Adrenal gland (tissue), 9 donors: ENCODE measurements at regions not wholly inside any gene's neighbourhood (a gene's known extent, or its start where the extent isn't known, plus 50 kb on each side); places are given as distances from the start of the nearest gene placed in this dataset.

Source experiments
- DNase-seq, 7 donors: peaks; one replicate each; pipeline ENCODE4 v3.0.0-alpha.2; 2019 to 2020
- H3K27ac ChIP-seq, 5 donors: fragments of 200-600 bp; sonication (generic) in 4 of 5; 1 replicate in 3 of 5; 2 replicates in 2 of 5; pipeline versions ENCODE4 v1.5.1 to v1.8.0; 2016 to 2020; ENCODE audit warnings: mild to moderate bottlenecking in 1 of 5
- H3K27me3 ChIP-seq: fragments of 200-600 bp; 2 replicates; pipeline ENCODE4 v1.8.0; 2021
- H3K36me3 ChIP-seq, 2 donors: fragments of 200-600 bp; replicated peaks in 1 of 2; 1 replicate in 1 of 2; 2 replicates in 1 of 2; pipeline versions ENCODE4 v1.5.1 to v1.8.0; 2018 to 2022
- H3K4me1 ChIP-seq, 2 donors: fragments of 200-600 bp; replicated peaks in 1 of 2; 1 replicate in 1 of 2; 2 replicates in 1 of 2; pipeline versions ENCODE4 v1.5.1 to v1.8.0; 2018 to 2021
- H3K4me3 ChIP-seq, 4 donors: fragments of 200-600 bp; sonication (generic) in 3 of 4; one replicate each; pipeline ENCODE4 v1.5.1; 2016 to 2018
- H3K9me3 ChIP-seq, 3 donors: fragments of 200-600 bp; sonication (generic) in 1 of 3; replicated peaks in 1 of 3; 1 replicate in 2 of 3; 2 replicates in 1 of 3; pipeline versions ENCODE4 v1.5.1 to v1.8.0; 2016 to 2021
- CTCF ChIP-seq, 6 experiments: fragments of 450-650 bp in 4 of 6; fragments of 200-600 bp in 2 of 6; sonication (generic) in 1 of 6; IDR thresholded peaks; 1 replicate in 5 of 6; 2 replicates in 1 of 6; pipeline versions ENCODE4 v1.5.1 to v1.8.0; 2016 to 2021; ENCODE audit warnings: antibody characterized with exemption in 6 of 6, mild to moderate bottlenecking in 2 of 6, moderate library complexity in 1 of 6
- POLR2A ChIP-seq, 2 donors: fragments of 450-650 bp; IDR thresholded peaks; one replicate each; pipeline ENCODE4 v1.6.1; 2017; ENCODE audit warnings: antibody characterized with exemption in 2 of 2, mild to moderate bottlenecking in 2 of 2, moderate library complexity in 1 of 2
- WGBS, 4 donors: extraction: QIAGEN DNeasy Blood & Tissue Kit in 2 of 4; methylation state at CpG; one replicate each; pipeline versions ENCODE4 v1.1.5 to v1.1.7; 2013 to 2017; 5-methylcytosine and 5-hydroxymethylcytosine counted together
- intact Hi-C, 2 donors: fragments of 100-400 bp; cut with DNase I; formaldehyde crosslinking; loops; one replicate each; pipeline versions ENCODE4 v1.14.1 to v1.15.0; 2022 to 2023
- donor health status: healthy with polysubstance abuse.
- donor health status: Bipolar disorder and iron deficiency.
- donor health status: DM: yes; HTN: yes; CAD: no.
- donor health status: DM: no; HTN: no; CAD: no.
- donor health status: DM: no; HTN: no; CAD: no.

GRCh38 chr2:128622371-128622770 is 303.7 kb upstream of the HS6ST1 start:
- H3K36me3 ChIP-seq = no peaks in the 10 kb centered on the region
- intact Hi-C loops = no loop called here
- no peaks in the 10 kb centered on the region for H3K9me3 ChIP-seq
- H3K4me1 ChIP-seq = no peaks in the 10 kb centered on the region
- no peak overlapping the region for H3K27ac ChIP-seq
- no peak for TF ChIP-seq POLR2A (IDR thresholded peaks at IDR 0.05)
- no peak for TF ChIP-seq CTCF (IDR thresholded peaks at IDR 0.05)
- peak in 6 of 7 donors; percentile 27 to 65 (median 51) for DNase-seq
- H3K4me3 ChIP-seq = no peak overlapping the region
- WGBS, 4 donors = 72 to 83% (median 74%) methylated on average over 1 to 7 of the region's 7 CpGs
- no peaks in the 10 kb centered on the region for H3K27me3 ChIP-seq

- no peaks in the 10 kb centered on the region for H3K9me3 ChIP-seq
- H3K27me3 ChIP-seq = no peaks in the 10 kb centered on the region
- no peaks in the 10 kb centered on the region for H3K36me3 ChIP-seq
- TF ChIP-seq POLR2A (IDR thresholded peaks at IDR 0.05) = no peak
- no peak for TF ChIP-seq CTCF (IDR thresholded peaks at IDR 0.05)
- H3K4me3 ChIP-seq = no peak overlapping the region
- H3K27ac ChIP-seq = no peak overlapping the region
- 88 to 94% (median 92%) methylated on average over 7 to 13 of the region's 13 CpGs for WGBS, 4 donors
- DNase-seq = no peak
- H3K4me1 ChIP-seq = no peaks in the 10 kb centered on the region
- intact Hi-C loops = no loop called here
These were observed 304.4 kb upstream of the HS6ST1 start for GRCh38 chr2:128622955-128623620.

DNA sequence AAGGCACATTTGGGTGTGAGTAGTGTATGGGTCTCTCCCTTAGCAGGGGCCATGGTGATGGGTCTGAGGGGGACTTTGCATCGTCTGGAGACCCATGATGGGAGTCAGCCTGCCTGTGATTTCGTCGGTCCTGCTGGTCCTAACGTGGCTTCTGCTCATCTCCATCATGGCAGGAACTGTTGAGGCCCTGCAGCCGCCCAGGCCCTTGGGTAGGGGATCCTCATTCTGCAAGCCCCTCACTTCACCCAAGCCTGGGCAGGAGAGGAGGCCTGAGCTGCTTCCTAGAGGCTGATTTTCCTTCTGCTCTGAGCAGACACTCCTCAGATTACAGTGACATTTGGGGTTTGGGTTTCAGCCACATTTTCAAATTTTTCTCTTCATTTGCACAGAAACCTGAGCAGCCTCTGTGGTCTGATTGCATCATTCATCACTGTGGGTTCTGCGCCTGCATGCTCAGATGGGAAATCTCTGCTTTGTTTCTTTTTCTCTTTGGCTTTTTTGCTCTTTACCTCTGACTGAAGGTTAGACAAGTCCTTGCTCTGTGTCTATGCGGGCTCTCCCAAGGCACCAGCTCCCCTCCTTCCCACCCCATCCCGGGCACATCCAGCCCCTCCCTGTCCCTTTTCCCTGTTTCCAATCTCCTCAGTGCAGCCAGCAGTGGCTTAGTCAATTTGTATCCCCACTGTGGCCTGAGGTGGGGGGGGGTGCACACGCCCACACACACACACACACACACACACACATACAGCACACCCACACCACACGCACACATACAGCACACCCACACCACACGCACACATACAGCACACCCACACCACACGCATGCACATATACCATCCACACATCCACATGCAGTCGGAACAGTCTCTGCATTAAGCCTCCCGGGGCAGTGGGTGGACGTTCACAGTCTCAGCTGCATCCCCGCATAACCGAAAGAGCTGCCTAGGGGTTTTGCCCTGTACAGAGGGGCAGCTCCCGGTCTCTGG is 305.4 kb upstream of the HS6ST1 start:
- H3K27me3 ChIP-seq = no peaks in the 10 kb centered on the region
- intact Hi-C loops = no loop called here

More for the DNA sequence above, 305.4 kb upstream of the HS6ST1 start:
- Histone ChIP-seq H3K27ac (no peak overlapping the region), H3K4me3 (no peak overlapping the region), H3K36me3 (no peaks in the 10 kb centered on the region), H3K4me1 (no peaks in the 10 kb centered on the region), H3K9me3 (no peaks in the 10 kb centered on the region)
- no peak for DNase-seq
- WGBS, 4 donors = 76 to 83% (median 79%) methylated on average over 11 to 18 of the region's 18 CpGs
- TF ChIP-seq POLR2A (IDR thresholded peaks at IDR 0.05) (no peak), CTCF (IDR thresholded peaks at IDR 0.05) (no peak)
